ENCODE measurements at regions not wholly inside any gene's neighbourhood (a gene's known extent, or its start where the extent isn't known, plus 50 kb on each side); places are given as distances from the start of the nearest gene placed in this dataset.
"Not testable (repeated sequence)": the region's sequence is repeated elsewhere in the genome, so short reads cannot be mapped to it uniquely, and the experiment has no call there.

- not testable (repeated sequence) for TF ChIP-seq CTCF (IDR thresholded peaks at IDR 0.05; ENCODE audit: control extremely low read depth in 1 of 3, insufficient read depth in 1 of 3, low read depth in 1 of 3, low read length in 3 of 3); MAFK (IDR thresholded peaks at IDR 0.05; ENCODE audit: low read depth, low read length); MAX (IDR thresholded peaks at IDR 0.05); HDAC6 (IDR thresholded peaks at IDR 0.05; ENCODE audit: low read depth, low read length); RFX5 (IDR thresholded peaks at IDR 0.05; ENCODE audit: borderline replicate concordance, low read depth, low read length); ASH2L (IDR thresholded peaks at IDR 0.05; ENCODE audit: low read length)
Observed at GRCh38 chr6:60395261-60395660, 1890.8 kb downstream of the KHDRBS2 start.

Measured in H1 (cell line).